WTC11 (cell line): ENCODE measurements at regions not wholly inside any gene's neighbourhood (a gene's known extent, or its start where the extent isn't known, plus 50 kb on each side); places are given as distances from the start of the nearest gene placed in this dataset.

Source experiments
- ATAC-seq: fragments of 200-7000 bp; cut with Tn5 transposase; 2 replicates; pipeline ENCODE4 v1.10.0; 2021; ENCODE audit warnings: mild to moderate bottlenecking, moderate library complexity
- CTCF ChIA-PET: fragments of 300-600 bp; sonication (Branson Sonifier 250); formaldehyde crosslinking; loops from one replicate; lab custom pipeline; 2021; ENCODE audit warnings: antibody characterized with exemption; lab: Charles Lee
- POLR2A ChIA-PET: fragments of 350-600 bp; sonication (Branson Sonifier 250); formaldehyde crosslinking; loops from one replicate; lab custom pipeline; 2021; ENCODE audit warnings: antibody characterized with exemption; lab: Charles Lee
- DNase-seq: peaks from one replicate; pipeline ENCODE4 v3.0.0; 2021; ENCODE audit warnings: low spot score
- H3K27ac Mint-ChIP-seq: 2 replicates; pipeline ENCODE4 v1.8.0; 2021; ENCODE audit warnings: mixed read lengths
- H3K27me3 Mint-ChIP-seq: 2 replicates; pipeline ENCODE4 v1.8.0; 2021; ENCODE audit warnings: low read depth, mild to moderate bottlenecking, moderate library complexity, mixed read lengths
- H3K36me3 Mint-ChIP-seq: 2 replicates; pipeline ENCODE4 v1.8.0; 2021; ENCODE audit warnings: mixed read lengths
- H3K4me1 Mint-ChIP-seq: 2 replicates; pipeline ENCODE4 v1.8.0; 2022; ENCODE audit warnings: mixed read lengths
- H3K4me3 Mint-ChIP-seq: 2 replicates; pipeline ENCODE4 v1.8.0; 2021; ENCODE audit warnings: mild to moderate bottlenecking, moderate library complexity, mixed read lengths
- H3K9me3 Mint-ChIP-seq: 2 replicates; pipeline ENCODE4 v1.8.0; 2021; ENCODE audit warnings: mixed read lengths
- CBFB ChIP-seq: sonication (generic); formaldehyde crosslinking; IDR thresholded peaks from 2 replicates; pipeline ENCODE4 v1.8.1; 2022; ENCODE audit warnings: mild to moderate bottlenecking, low read depth, missing genetic modification reagents
- ETV6 ChIP-seq: sonication (generic); formaldehyde crosslinking; IDR thresholded peaks from 2 replicates; pipeline ENCODE4 v1.8.1; 2022; ENCODE audit warnings: mild to moderate bottlenecking, missing genetic modification reagents
- JUN ChIP-seq: sonication (generic); formaldehyde crosslinking; IDR thresholded peaks from 2 replicates; pipeline ENCODE4 v1.8.0; 2023; ENCODE audit warnings: mild to moderate bottlenecking, missing genetic modification reagents
- KAT7 ChIP-seq: sonication (generic); formaldehyde crosslinking; IDR thresholded peaks from 2 replicates; pipeline ENCODE4 v1.8.1; 2023; ENCODE audit warnings: missing genetic modification reagents, mild to moderate bottlenecking, borderline replicate concordance
- MYBL2 ChIP-seq: sonication (generic); formaldehyde crosslinking; IDR thresholded peaks from 2 replicates; pipeline ENCODE4 v1.8.1; 2023; ENCODE audit warnings: mild to moderate bottlenecking, moderate library complexity, missing genetic modification reagents
- NFYB ChIP-seq: sonication (generic); formaldehyde crosslinking; conservative IDR thresholded peaks from 2 replicates; pipeline ENCODE4 v1.8.0; 2022; ENCODE audit warnings: low read depth, missing genetic modification reagents
- NR1H2 ChIP-seq: sonication (generic); formaldehyde crosslinking; IDR thresholded peaks from 2 replicates; pipeline ENCODE4 v1.9.0; 2021; ENCODE audit warnings: mild to moderate bottlenecking, moderate library complexity, missing genetic modification reagents
- PRRX2 ChIP-seq: fragments of 250-450 bp; sonication (Bioruptor Pico); IDR thresholded peaks from 2 replicates; pipeline ENCODE4 v1.8.0; 2021; ENCODE audit warnings: mild to moderate bottlenecking
- TCF7 ChIP-seq: sonication (generic); formaldehyde crosslinking; IDR thresholded peaks from 2 replicates; pipeline ENCODE4 v1.8.0; 2022; ENCODE audit warnings: mild to moderate bottlenecking, low read depth, missing genetic modification reagents, moderate library complexity
- ZNF138 ChIP-seq: sonication (generic); formaldehyde crosslinking; conservative IDR thresholded peaks from 2 replicates; pipeline ENCODE4 v1.8.1; 2022; ENCODE audit warnings: mild to moderate bottlenecking, moderate library complexity, missing genetic modification reagents
- ZNF219 ChIP-seq: sonication (generic); formaldehyde crosslinking; IDR thresholded peaks from 2 replicates; pipeline ENCODE4 v1.8.0; 2023; ENCODE audit warnings: missing genetic modification reagents, mild to moderate bottlenecking, borderline replicate concordance
- ZNF317 ChIP-seq: sonication (generic); formaldehyde crosslinking; IDR thresholded peaks from 2 replicates; pipeline ENCODE4 v1.8.1; 2023; ENCODE audit warnings: low read depth, mild to moderate bottlenecking, moderate library complexity, missing genetic modification reagents, borderline replicate concordance
- ZNF396 ChIP-seq: fragments of 250-450 bp; sonication (Bioruptor Pico); IDR thresholded peaks from 2 replicates; pipeline ENCODE4 v1.8.0; 2021; ENCODE audit warnings: mild to moderate bottlenecking, moderate library complexity, borderline replicate concordance
- TF ChIP-seq, protein P1 (sequence below): sonication (generic); formaldehyde crosslinking; IDR thresholded peaks from 2 replicates; pipeline ENCODE4 v1.8.1; 2022; ENCODE audit warnings: low read depth, missing genetic modification reagents, borderline replicate concordance
- TF ChIP-seq, protein P2 (sequence below): sonication (generic); formaldehyde crosslinking; IDR thresholded peaks from 2 replicates; pipeline ENCODE4 v1.8.0; 2022; ENCODE audit warnings: missing genetic modification reagents
- TF ChIP-seq, protein P3 (sequence below): fragments of 250-450 bp; sonication (Bioruptor Pico); conservative IDR thresholded peaks from 2 replicates; pipeline ENCODE4 v1.9.0; 2021; ENCODE audit warnings: mild to moderate bottlenecking
- TF ChIP-seq, protein P4 (sequence below): sonication (generic); formaldehyde crosslinking; IDR thresholded peaks from 2 replicates; pipeline ENCODE4 v1.8.0; 2023; ENCODE audit warnings: missing genetic modification reagents
- TF ChIP-seq, protein P5 (sequence below): sonication (generic); formaldehyde crosslinking; IDR thresholded peaks from 2 replicates; pipeline ENCODE4 v1.8.1; 2023; ENCODE audit warnings: mild to moderate bottlenecking, missing genetic modification reagents, moderate library complexity
- TF ChIP-seq, protein P6 (sequence below): sonication (generic); formaldehyde crosslinking; conservative IDR thresholded peaks from 2 replicates; pipeline ENCODE4 v1.8.1; 2022; ENCODE audit warnings: mild to moderate bottlenecking, missing genetic modification reagents
- TF ChIP-seq, protein P7 (sequence below): sonication (generic); formaldehyde crosslinking; IDR thresholded peaks from 2 replicates; pipeline ENCODE4 v1.8.1; 2022; ENCODE audit warnings: low read depth, mild to moderate bottlenecking, moderate library complexity, missing genetic modification reagents, borderline replicate concordance

DNA sequence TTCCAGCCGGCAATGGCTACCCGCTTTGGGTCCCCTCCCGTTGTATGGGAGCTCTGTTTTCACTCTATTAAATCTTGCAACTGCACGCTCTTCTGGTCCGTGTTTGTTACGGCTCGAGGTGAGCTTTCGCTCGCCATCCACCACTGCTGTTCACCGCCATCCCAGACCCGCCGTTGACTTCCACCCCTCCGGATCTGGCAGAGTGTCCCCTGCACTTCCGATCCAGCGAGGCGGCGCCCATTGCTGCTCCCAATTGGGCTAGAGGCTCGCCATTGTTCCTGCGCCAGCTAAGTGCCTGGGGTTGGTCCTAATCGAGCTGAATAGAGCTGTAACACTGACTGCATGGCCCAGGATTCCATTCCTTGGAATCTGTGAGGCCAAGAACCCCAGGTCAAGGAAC, 359.9 kb downstream of the CTTN start:
- ChIA-PET CTCF (no interaction called here), POLR2A (no interaction called here)
- TF ChIP-seq NFYB (CRISPR knock-in tag) (no peak), PRRX2 (CRISPR knock-in tag) (no peak), JUN (CRISPR knock-in tag) (no peak), MYBL2 (CRISPR knock-in tag) (no peak), ETV6 (no peak), ZNF396 (CRISPR knock-in tag) (no peak)
- TF ChIP-seq, protein P1, sequence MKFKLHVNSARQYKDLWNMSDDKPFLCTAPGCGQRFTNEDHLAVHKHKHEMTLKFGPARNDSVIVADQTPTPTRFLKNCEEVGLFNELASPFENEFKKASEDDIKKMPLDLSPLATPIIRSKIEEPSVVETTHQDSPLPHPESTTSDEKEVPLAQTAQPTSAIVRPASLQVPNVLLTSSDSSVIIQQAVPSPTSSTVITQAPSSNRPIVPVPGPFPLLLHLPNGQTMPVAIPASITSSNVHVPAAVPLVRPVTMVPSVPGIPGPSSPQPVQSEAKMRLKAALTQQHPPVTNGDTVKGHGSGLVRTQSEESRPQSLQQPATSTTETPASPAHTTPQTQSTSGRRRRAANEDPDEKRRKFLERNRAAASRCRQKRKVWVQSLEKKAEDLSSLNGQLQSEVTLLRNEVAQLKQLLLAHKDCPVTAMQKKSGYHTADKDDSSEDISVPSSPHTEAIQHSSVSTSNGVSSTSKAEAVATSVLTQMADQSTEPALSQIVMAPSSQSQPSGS (CRISPR knock-in tag): no peak
- TF ChIP-seq, protein P2, sequence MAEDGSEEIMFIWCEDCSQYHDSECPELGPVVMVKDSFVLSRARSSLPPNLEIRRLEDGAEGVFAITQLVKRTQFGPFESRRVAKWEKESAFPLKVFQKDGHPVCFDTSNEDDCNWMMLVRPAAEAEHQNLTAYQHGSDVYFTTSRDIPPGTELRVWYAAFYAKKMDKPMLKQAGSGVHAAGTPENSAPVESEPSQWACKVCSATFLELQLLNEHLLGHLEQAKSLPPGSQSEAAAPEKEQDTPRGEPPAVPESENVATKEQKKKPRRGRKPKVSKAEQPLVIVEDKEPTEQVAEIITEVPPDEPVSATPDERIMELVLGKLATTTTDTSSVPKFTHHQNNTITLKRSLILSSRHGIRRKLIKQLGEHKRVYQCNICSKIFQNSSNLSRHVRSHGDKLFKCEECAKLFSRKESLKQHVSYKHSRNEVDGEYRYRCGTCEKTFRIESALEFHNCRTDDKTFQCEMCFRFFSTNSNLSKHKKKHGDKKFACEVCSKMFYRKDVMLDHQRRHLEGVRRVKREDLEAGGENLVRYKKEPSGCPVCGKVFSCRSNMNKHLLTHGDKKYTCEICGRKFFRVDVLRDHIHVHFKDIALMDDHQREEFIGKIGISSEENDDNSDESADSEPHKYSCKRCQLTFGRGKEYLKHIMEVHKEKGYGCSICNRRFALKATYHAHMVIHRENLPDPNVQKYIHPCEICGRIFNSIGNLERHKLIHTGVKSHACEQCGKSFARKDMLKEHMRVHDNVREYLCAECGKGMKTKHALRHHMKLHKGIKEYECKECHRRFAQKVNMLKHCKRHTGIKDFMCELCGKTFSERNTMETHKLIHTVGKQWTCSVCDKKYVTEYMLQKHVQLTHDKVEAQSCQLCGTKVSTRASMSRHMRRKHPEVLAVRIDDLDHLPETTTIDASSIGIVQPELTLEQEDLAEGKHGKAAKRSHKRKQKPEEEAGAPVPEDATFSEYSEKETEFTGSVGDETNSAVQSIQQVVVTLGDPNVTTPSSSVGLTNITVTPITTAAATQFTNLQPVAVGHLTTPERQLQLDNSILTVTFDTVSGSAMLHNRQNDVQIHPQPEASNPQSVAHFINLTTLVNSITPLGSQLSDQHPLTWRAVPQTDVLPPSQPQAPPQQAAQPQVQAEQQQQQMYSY (CRISPR knock-in tag): no peak
- TF ChIP-seq, protein P3, sequence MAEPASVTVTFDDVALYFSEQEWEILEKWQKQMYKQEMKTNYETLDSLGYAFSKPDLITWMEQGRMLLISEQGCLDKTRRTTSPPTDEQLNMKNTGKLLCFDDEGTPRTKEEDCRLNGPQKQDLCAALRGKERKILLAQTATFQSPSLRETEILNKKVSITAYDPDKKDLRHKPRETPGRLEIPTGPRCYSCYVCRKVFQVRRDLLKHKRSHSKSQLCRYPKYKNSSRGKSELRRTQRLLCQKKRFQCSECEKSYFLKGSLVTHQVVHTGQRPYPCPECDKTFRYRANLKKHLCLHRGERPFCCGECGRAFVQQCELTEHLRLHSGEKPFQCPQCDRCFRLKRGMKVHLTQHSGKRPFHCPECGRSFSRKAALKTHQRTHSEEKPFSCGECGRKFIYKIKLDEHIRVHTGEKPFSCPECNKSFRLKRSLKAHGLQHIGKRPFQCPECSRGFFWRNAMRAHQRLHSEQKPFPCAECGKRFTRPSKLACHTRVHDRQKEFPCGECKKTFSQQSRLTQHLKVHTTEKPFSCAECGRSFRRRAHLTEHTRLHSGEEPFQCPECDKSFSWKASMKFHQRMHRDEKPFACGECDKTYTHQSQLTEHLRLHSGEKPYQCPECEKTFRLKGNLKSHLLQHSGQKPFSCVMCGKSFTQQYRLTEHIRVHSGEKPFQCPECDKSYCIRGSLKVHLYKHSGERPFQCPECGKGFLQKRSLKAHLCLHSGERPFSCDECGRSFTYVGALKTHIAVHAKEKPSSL (CRISPR knock-in tag): no peak
- TF ChIP-seq, protein P4, sequence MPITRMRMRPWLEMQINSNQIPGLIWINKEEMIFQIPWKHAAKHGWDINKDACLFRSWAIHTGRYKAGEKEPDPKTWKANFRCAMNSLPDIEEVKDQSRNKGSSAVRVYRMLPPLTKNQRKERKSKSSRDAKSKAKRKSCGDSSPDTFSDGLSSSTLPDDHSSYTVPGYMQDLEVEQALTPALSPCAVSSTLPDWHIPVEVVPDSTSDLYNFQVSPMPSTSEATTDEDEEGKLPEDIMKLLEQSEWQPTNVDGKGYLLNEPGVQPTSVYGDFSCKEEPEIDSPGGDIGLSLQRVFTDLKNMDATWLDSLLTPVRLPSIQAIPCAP: no peak
- Mint-ChIP-seq H3K4me1 (peaks cover 24% of the 10 kb centered on the region), H3K27ac (no peak overlapping the region), H3K9me3 (peaks cover 13% of the 10 kb centered on the region), H3K27me3 (no peaks in the 10 kb centered on the region), H3K36me3 (peaks cover 8% of the 10 kb centered on the region), H3K4me3 (no peak overlapping the region)
- DNase-seq (no peak), ATAC-seq (no peak)

DNA sequence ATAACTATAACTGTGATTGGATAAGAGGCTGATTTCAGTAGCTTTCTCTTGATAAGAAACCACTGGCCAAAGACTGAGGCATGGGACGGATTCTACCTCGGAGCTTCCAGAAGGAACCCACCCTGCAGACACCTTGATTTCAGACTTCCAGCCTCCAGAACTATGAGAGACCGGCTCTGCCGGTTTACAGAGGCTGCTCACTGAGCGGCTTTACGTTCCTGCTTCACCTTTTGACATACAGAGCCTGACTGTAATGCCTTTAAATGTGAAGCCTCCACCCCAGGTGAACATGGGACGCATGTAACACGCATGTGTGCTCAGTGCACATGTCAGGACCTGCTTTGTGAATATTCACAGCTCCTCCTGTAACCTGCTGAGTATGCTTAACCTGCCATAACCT, 361.5 kb downstream of the CTTN start:
- H3K27me3 Mint-ChIP-seq: no peaks in the 10 kb centered on the region
- peaks cover 11% of the 10 kb centered on the region for H3K9me3 Mint-ChIP-seq
- DNase-seq (no peak), ATAC-seq (no peak)
- H3K27ac Mint-ChIP-seq: no peak overlapping the region
- CTCF ChIA-PET: no interaction called here
- H3K4me3 Mint-ChIP-seq: no peak overlapping the region
- POLR2A ChIA-PET: no interaction called here
- H3K36me3 Mint-ChIP-seq: peaks cover 6% of the 10 kb centered on the region
- H3K4me1 Mint-ChIP-seq: peaks cover 24% of the 10 kb centered on the region
- no peak for TF ChIP-seq CBFB (CRISPR knock-in tag)
- TF ChIP-seq NR1H2: no peak
- TF ChIP-seq, protein P2 (CRISPR knock-in tag): no peak
- TF ChIP-seq, protein P5, sequence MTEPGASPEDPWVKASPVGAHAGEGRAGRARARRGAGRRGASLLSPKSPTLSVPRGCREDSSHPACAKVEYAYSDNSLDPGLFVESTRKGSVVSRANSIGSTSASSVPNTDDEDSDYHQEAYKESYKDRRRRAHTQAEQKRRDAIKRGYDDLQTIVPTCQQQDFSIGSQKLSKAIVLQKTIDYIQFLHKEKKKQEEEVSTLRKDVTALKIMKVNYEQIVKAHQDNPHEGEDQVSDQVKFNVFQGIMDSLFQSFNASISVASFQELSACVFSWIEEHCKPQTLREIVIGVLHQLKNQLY: no peak
- TF ChIP-seq, protein P6, sequence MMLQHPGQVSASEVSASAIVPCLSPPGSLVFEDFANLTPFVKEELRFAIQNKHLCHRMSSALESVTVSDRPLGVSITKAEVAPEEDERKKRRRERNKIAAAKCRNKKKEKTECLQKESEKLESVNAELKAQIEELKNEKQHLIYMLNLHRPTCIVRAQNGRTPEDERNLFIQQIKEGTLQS: no peak
- no peak for TF ChIP-seq MYBL2 (CRISPR knock-in tag)
- TF ChIP-seq TCF7 (CRISPR knock-in tag): no peak
- TF ChIP-seq, protein P7, sequence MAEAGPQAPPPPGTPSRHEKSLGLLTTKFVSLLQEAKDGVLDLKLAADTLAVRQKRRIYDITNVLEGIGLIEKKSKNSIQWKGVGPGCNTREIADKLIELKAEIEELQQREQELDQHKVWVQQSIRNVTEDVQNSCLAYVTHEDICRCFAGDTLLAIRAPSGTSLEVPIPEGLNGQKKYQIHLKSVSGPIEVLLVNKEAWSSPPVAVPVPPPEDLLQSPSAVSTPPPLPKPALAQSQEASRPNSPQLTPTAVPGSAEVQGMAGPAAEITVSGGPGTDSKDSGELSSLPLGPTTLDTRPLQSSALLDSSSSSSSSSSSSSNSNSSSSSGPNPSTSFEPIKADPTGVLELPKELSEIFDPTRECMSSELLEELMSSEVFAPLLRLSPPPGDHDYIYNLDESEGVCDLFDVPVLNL (CRISPR knock-in tag): no peak
- no peak for TF ChIP-seq ZNF138
- no peak for TF ChIP-seq ZNF317 (CRISPR knock-in tag)
- no peak for TF ChIP-seq KAT7 (CRISPR knock-in tag)
- no peak for TF ChIP-seq ZNF219 (CRISPR knock-in tag)
